Activated CD8-positive, alpha-beta memory T cell treated with anti-CD3 and anti-CD28 coated beads, Interleukin-2, amount 50 U/mL, for 24 hours (primary cell): ENCODE measurements at regions not wholly inside any gene's neighbourhood (a gene's known extent, or its start where the extent isn't known, plus 50 kb on each side); places are given as distances from the start of the nearest gene placed in this dataset.

Experiments
- DNase-seq: peaks from one replicate; pipeline ENCODE4 v3.0.0-alpha.2; 2020; ENCODE audit errors: extremely low read depth

DNA sequence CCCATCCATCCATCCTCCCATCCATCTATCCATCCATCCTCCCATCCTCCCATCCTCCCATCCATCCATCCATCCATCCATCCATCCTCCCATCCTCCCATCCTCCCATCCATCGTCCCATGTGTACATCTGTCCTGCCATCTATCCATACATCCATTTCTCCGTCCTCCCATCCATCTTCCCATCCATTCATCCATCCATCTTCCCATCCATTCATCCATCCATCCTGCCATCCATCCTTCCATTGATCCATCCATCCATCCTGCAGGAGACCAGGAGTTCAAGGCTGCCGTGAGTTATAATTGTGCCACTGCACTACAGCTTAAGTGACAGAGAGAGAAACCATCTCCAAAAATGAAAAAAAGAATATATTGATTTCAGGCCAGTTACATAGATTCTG is 356.5 kb downstream of the CDH26 start:
- DNase-seq: no peak

DNA sequence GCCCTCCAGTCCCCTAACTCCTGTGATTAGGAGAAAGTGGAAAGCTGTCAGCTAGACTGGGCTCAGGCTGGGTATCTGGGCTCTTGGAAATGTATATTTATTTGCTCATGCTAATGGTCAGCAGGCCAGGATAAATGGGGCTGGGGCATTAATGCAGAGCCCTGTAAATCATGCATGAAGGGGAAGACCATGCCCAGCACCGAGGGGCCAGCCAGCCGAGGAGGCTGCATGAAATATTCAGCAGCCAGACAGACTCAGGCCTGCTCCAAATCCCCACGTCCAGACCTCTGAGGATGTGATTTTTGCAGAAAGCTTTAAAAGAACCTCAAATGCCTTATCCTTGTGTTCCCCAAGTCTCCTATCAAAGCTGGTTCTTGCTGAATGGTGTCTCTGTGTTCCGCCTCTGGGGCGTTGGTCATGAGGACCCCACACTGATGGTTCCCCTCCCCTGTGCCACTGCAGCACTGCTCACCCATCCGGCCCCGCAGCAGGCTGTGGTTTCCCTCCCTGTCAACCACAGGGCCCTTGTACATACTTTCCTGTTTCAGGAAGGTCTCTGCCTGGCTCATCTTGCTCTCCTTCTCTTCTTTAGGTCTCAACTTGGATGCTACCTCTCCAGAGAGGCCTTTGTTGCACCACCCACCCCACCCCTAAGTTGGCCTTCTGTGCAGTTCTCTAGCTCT is 358.4 kb downstream of the CDH26 start:
- no peak for DNase-seq

DNA sequence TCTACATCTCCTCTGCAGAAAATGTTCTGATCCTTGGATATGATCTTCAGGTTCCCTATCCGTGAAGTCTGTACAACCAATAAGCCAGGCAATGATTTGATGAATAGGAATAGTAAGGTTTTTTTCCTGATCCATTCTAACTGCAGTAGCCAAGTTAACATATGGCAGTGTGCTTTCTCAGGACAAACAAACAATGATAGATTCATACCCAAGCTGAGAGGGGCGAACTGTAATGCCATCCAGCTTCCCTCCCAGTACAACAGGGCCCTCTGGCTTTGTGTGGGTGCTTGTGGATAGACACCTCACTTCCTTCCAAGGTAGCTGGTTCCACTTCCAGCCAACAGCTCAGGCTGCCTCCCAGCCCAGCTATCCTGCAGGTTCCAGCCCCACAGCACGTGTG is 359.2 kb downstream of the CDH26 start:
- no peak for DNase-seq

DNA sequence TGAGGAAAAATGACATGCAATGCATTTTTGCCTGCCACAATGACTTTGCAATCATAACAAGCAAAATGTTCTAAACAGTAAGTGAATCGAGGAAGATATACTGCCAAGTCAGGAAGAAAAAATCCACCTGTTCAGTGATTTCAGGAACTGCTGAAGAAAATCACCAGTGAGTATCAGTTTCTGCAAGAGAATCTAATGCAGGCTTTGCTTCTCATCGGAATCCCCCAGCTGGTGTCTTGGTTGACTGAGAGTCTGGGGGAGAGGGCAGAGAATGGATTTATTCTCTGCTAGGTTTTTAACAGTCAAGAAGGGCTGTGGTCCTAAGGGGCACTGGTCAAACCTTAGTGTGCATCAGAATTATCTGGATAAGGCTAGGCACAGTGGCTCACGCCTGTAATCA is 363.4 kb downstream of the CDH26 start:
- no peak for DNase-seq

DNA sequence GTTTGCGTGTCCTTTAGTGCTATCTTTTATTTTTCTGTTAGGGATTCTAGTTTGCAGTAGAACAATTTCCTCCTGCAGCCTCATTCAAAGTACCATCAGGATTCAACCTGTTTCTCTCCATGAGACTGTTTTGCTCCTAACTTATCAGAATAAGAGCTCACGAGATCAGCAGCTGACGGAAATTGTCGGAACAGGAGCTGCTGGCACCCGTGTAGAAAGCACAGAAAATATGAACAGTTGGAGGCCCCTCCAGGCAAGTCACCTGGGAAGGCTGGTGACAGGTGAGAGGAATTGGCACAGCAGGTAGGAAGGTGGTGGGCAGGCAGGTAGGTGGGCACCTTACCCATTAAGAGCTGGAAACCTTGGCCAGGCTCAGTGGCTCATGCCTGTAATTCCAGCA is 368.6 kb downstream of the CDH26 start:
- no peak for DNase-seq

DNA sequence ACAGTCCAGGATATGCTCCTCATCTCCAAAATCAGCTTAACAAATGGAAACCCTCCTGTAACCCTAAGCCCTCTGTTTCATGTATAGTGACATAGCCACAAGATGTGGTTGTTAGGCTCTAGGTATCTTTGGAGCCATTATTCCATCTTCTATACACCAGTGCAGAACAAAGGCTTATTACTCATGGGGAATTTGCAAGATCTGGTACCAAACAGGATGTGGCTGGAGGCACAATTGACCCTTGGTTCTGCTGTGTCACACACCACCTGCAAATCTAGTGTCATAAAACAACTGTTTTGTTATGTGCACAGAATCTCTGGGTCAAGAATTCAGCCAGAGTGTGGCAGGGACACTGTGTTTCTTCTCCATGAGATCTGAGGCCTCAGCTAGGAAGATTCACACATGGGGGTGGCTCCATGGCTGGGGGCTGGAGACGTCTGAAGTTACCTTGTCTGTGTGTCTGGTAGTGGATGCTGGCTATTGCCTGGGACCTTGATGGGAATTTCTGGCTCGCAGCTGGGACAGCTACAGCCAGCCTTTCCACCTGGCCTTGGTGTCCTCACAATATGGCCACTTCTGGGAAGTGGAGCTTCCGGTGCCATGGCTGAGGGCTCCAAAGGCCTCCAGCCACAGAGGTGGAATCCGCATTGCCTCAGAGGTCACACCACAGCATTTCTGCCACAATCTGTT is 369.9 kb downstream of the CDH26 start:
- DNase-seq: no peak

DNA sequence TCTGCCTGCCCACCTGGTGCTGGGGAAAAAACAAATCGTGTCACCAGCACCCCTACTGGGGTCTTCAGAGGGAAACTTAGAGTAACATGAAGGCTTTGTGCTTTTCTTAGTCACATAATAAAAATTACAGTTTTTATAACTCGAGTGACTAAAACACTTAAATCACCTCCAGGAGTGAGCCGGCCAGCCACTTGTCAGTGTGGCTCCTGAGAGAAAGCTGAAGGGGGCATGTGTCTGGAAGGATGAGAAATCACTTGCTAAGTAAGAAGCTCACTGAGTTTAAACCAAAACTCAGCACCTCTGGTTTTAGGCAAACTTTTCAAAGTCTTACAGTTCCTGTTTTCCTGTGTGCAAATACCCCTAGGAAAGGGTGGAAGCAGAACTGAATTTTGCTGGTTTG is 372.2 kb downstream of the CDH26 start:
- DNase-seq: no peak

DNA sequence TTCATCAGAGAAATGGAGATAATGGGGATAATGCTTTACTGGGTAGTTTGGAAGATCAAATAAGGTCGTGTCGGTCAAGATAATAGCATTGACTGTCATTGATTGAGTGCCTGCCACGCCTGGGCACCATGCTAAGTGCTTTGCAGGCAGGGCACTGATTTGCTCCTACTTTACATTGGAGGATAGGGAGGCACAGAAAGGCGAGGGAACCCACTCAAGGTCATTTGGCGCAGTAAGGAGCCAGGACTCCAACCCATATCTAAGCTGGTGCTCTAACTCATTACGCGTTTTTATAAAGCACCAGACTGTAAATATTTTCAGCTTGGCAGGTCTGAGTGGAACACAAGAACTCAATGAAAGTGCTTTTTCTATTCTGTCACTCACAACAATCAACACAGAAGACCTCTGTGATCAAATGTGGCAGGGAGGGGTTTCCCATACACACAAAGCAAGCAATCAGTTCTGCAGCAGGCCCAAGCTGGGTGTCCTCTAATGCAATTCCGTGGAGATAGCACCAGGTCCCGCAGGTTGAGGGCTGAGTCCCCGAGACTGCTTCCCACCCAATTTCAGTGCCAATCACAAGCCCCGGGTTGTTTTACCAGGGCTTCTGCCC is 373.6 kb downstream of the CDH26 start:
- no peak for DNase-seq

DNA sequence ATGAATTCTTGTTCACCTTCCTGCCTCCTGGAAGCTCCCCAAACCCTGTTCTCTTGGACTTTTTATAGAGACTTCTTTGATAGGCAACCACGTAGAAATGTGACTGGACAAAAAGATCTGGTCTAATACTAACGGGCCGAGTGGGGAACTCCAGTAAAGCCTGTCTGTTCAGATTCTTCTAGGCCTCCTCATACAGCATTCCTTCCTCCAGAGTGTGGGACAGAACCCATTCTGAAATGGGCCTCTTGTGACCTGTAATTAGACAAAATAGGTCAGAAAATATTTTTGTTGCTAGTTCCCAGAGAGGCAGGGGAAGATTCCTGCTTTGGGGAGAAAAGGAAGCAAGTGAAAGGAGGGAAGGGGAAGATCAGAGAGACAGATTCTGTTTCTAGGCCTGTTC is 374.3 kb downstream of the CDH26 start:
- no peak for DNase-seq

DNA sequence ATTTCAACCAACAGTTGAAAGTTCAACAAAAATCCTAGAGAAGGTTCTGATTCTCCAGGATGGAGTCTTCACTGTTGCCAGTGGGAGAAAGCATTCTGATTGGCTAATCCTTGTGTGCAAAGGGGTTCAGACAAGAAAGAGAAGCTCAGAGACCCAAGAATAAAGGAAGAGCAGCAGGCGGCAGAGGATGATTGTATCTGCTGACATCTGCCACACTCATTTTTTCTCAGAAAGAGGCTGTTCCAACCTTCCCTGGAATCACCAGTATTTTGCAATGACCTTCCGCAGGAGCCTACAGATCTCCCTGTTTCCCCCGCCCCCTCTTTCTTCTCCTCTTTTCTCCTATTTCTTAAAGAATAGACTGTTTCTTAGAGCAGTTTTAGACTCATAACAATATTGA is 376.7 kb downstream of the CDH26 start:
- DNase-seq: no peak

DNA sequence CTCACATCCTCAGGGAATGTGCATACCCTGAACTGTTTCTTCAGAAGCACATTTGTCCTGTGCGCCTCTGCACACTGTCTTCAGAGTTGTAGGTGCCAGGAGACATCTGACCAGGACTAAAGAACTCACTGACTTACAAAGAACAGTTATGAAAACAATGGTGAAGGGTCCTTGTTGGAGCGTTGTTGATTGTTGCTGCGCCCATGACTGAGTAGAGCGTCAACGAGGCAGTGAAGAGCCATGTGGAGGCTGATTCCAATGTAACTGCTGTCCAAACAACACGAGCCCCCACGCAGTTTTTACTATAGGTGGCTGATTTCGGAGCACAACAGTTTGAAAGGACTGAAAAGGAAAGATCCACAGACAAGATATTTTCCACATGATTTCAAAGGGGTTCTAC is 380.3 kb downstream of the CDH26 start:
- DNase-seq: no peak

DNA sequence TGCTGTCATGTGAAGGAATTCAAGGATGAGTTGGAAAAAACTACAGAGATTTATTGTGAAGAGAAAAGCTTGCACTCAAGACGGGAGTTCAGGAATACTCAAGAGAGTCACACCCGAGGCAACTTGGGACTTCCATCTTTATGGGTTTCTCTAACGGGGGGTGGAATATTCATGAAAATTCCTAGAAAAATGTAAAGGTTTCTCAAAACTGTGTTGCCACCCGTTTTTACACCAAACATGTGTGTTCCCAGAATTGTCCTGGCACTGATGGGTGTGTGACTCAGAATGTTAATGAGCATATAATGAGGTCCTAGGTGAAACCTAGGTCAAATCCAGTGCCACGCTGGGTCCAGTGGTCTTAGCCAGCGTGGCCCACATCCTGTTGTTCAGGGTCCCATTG is 381.5 kb downstream of the CDH26 start:
- no peak for DNase-seq

DNA sequence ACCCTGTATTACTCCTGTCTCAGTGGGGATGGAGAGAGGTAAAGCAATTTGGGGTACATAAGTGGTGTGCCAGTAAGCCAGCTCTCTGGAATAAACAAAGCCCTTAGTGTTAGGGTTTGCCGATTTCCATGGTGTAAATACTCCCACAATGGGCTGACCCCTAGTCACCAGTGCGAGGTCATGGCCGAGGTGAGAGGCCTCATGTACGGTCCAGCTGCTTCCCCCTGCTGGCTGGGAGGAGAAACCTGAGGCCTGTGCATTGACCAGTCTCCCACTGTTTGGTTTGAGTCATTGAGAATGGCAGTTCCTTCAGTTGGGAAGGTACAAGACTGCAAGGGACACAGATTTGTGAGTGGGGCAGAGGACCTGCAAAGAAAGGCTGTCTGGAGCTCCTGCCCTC is 382.0 kb downstream of the CDH26 start:
- DNase-seq: no peak

DNA sequence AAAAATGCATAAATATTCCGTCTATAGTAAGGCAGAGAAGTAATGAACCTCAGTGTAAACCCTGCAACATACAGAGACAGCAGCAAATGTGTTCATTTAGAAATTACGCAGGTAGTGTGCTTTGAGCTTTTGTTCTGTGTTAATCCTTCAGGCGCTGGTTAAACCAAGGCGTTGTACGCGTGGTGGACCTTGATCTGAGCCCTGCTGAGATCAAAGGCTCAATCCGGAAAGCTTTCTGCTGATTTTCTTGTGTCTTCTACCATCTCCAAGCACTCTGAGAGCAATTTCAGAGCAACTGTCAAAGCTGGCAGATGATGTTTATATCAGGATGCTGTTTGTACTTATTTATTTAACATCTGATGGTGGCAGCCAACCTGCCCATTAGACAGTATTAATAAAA is 382.8 kb downstream of the CDH26 start:
- no peak for DNase-seq

DNA sequence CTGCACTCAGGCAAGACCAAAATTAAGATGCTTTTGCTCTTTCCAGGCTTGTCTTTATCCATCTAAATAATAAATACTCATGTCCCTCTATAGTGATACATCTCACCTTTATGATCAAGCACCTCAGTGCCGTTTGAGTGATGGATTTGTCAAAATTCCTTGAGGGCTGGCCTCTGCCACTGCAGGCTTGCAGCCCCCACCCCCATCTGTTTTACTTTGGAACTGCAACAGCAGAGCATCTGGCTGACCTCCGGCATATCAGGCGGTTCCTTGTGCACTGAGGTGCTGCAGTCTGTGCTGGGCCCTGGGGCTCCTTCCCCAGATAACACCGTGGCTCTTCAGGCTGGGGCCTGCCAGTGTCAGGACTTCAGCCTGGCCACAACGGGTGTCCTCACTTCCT is 386.9 kb downstream of the CDH26 start:
- DNase-seq: no peak

DNA sequence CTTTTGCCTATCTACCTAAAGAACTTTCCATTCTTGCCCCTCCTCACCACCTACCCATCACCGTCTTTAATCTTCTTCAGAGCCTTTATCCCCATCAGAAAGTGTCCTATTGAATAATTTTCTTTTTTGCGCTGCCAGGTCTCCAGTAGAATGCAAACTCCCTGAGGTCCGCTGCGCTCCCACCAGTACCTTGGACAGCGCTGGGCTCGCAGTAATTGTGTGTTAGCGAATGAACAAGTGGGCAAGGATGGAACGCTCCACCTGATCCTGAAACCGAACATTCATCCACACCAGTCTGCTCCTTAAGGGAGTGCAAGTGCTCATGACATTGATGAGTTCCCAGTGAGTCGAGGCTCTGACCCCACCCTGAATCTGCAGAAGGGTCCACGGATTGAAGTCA is 391.2 kb downstream of the CDH26 start:
- no peak for DNase-seq

DNA sequence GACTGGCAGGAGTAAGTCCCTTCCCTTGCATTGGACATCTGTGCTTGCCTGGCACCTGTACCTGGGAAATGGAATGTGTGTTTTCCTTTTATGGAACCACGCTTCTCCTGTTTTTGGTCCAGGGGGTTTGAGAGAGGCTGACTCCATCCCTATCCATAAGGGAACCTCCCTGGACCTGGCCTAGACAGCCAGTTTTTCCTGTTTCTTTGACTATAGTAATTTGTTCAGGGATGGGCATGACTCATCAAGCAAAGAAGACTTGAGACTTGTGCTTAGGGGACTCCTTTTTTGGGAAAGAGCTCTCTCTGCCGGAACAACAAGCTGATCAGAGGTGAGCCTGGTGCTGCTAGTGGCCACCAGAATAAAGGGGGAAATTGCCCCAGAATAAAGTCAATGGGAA is 393.8 kb downstream of the CDH26 start:
- no peak for DNase-seq

DNA sequence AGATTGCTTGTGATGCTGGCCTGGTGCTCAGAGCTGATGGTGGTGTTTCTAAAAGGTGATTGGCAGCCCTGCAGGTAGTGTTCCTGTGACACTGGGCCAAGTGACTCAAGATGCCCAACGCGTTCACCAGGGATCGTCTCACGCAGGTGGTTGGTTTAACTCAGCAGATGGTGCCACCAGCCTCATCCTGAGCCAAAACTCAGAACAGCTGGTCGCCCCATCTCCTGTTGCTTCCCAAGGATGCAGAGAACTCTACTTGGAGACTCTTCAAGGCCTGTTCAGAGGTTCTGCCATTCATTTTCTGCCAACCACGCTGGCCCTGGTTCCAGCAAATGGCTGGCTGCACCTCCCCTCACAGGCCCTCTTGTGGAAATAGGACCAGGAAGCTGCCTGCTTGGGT is 394.4 kb downstream of the CDH26 start:
- no peak for DNase-seq

DNA sequence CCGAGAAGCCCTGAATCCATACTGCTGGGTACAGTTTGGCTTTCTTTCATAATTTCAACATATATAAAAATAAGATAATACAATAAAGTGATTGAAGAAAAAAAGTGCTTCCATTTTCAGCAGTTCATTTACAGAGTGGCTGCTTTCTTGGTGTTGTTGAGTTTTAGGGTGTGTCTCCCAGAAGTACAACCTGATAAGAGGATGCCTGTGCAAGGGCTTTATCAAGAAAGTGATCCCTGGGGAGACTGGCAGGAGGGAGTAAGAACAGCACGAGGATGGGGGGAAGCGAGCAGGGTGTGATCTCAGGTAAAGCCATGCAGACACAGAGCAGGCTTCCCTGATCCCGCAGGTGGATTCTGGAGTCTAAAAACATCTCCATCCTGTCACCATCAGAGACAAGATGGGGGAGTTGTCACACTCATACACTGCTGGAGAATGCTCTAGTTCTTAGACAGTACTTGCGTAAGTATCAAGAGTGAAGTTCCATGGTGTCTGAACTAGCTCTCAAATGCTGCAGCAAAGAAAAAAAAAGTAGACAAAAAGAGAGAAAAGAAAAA is 395.9 kb downstream of the CDH26 start:
- no peak for DNase-seq

DNA sequence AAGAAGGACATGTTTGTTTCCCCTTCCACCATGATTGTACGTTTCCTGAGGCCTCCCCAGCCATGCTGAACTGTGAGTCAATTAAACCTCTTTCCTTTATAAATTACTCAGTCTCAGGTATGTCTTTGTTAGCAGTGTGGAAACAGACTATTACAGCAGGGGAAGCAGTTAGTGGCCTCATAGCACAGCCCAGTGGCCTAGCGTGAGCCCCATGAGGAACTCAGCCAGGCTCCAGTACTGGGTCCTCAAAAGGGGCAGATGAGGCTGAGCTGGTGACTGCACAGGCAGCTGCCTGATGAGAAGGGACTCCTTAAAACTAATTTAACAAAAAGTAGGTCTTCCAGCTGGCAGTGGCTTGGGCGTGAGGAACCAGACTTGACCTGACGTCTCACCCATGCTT is 399.9 kb downstream of the CDH26 start:
- DNase-seq: no peak

DNA sequence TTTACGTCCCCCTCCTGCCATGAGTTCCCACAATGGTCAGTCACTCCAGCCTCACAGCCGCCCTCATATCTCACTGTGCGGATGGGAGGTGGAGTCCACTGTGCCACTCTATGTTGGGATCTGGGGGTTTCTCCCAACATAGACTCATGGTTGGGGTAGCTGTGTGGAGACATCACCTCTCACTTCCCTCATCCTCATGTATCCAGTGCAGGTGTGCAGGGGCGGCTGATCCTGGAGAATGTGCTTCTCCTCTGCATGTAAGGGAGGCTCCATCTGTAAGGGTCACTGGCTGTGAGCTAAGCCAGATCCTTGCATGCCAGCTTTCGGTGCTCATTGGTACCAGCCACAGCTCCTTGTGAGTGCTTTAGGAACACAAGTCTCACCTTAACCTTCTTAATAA is 400.8 kb downstream of the CDH26 start:
- DNase-seq: no peak

DNA sequence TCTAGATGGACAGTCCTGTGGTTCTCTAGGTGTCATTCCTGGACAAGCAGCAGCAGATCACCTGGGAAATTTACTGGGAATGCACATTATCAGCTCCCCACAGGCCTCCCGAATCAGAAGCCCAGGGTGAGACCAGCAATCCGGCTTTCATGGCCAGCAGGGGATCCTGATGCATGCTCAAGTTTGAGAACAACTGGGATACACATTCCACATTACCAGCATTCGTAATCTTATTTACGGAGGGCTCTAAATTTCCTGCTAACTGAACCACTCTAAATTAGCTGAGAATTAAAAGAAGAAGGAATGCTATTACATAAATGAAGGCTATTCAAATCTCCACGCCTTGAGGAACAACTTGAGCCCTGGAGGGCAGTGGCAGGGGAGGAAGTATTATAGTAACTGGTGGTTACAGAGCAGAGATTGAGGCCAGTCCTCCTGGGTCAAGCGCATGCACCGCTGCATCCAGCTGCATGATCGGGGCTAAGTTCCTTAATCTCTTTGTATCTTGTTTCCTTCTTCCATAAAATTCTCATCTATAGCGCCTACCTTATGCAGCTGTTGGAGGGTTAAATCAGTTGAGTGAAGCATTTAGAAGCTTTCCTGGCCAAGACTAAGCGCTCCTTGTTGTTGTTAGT is 403.7 kb downstream of the CDH26 start:
- DNase-seq: no peak

DNA sequence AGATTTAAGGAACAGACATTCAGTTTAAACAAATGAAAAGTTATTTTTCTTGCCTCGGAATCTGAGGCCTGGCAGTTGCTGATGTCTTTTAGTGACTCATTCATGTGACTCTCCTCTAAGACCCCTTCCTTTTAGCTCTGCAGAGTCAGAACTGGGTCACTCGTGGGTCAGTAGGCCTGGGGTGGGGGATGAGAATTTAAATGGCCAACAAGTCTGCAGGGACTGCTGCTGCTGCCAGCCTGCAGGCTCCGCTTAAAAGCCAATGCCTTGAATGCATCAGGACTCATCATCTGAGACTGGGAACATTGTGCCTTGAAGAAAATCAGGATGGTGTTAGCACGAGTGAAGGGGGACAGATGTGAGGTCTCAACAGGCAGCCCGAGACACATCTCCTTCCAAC is 404.3 kb downstream of the CDH26 start:
- DNase-seq: no peak
